HUES6 (cell line): ENCODE measurements at regions not wholly inside any gene's neighbourhood (a gene's known extent, or its start where the extent isn't known, plus 50 kb on each side); places are given as distances from the start of the nearest gene placed in this dataset.
"Not testable (repeated sequence)": the region's sequence is repeated elsewhere in the genome, so short reads cannot be mapped to it uniquely, and the experiment has no call there.

Experiments
- H3K27ac ChIP-seq: 2 replicates; pipeline ENCODE4 v1.7.0; 2013; ENCODE audit warnings: low read depth, mild to moderate bottlenecking, low read length, inconsistent platforms
- H3K27me3 ChIP-seq: 2 replicates; pipeline ENCODE4 v1.6.1; 2013; ENCODE audit warnings: low read length; ENCODE audit not compliant: control insufficient read depth, insufficient read depth
- H3K36me3 ChIP-seq: 2 replicates; pipeline ENCODE4 v1.6.1; 2013; ENCODE audit warnings: low read length; ENCODE audit not compliant: control insufficient read depth, insufficient read depth
- H3K4me1 ChIP-seq: 2 replicates; pipeline ENCODE4 v1.6.1; 2013; ENCODE audit warnings: low read length; ENCODE audit not compliant: control insufficient read depth, insufficient read depth
- H3K4me3 ChIP-seq: 2 replicates; pipeline ENCODE4 v1.5.1; 2013; ENCODE audit warnings: low read depth, low read length
- H3K9ac ChIP-seq: one replicate; pipeline ENCODE4 v1.6.1; 2013; ENCODE audit warnings: mild to moderate bottlenecking, low read length
- H3K9me3 ChIP-seq: 2 replicates; pipeline ENCODE4 v1.6.1; 2013; ENCODE audit warnings: low read depth, low read length; ENCODE audit not compliant: control insufficient read depth, insufficient read depth

- Histone ChIP-seq H3K4me3 (no peak overlapping the region), H3K27me3 (no peaks in the 10 kb centered on the region), H3K9ac (no peak overlapping the region), H3K27ac (no peak overlapping the region), H3K9me3 (no peaks in the 10 kb centered on the region), H3K4me1 (no peaks in the 10 kb centered on the region), H3K36me3 (no peaks in the 10 kb centered on the region)
These were observed 370.6 kb downstream of the DMRTA1 start for GRCh38 chr9:22817181-22817580.

DNA sequence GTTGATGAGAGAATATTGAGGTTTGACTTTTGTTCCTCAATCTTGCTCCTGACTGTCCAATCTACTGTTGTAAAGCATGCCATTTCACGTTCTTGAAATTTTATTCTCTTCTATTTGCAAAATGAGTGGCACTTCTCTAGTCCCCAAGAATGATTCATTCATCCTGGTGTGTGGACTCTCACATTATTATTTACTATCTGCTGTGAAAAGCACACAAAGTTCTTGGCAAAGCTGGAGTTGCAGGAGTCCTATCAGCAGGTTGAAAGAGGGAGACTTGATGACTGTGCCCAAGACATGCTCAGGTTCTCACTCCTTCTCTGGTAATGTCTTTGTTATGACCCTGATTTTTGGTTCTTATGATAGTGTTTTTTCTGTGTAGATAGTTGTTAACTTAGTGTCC, 382.6 kb downstream of the DMRTA1 start:
- no peaks in the 10 kb centered on the region for H3K9me3 ChIP-seq
- H3K27me3 ChIP-seq: no peaks in the 10 kb centered on the region
- no peaks in the 10 kb centered on the region for H3K36me3 ChIP-seq
- no peak overlapping the region for H3K27ac ChIP-seq
- H3K9ac ChIP-seq: no peak overlapping the region
- H3K4me3 ChIP-seq: no peak overlapping the region
- H3K4me1 ChIP-seq: no peaks in the 10 kb centered on the region

- Histone ChIP-seq H3K27ac (no peak overlapping the region), H3K9ac (no peak overlapping the region), H3K4me1 (no peaks in the 10 kb centered on the region), H3K9me3 (peaks cover 7% of the 10 kb centered on the region; the same call in 1 of the 2 replicates), H3K4me3 (no peak overlapping the region), H3K36me3 (no peaks in the 10 kb centered on the region), H3K27me3 (no peaks in the 10 kb centered on the region)
These were observed 391.6 kb downstream of the DMRTA1 start for GRCh38 chr9:22838266-22838665.

- no peak overlapping the region for H3K27ac ChIP-seq
- H3K36me3 ChIP-seq: no peaks in the 10 kb centered on the region
- no peak overlapping the region for H3K9ac ChIP-seq
- no peaks in the 10 kb centered on the region for H3K27me3 ChIP-seq
- H3K9me3 ChIP-seq: peaks cover 27% of the 10 kb centered on the region
- no peaks in the 10 kb centered on the region for H3K4me1 ChIP-seq
- no peak overlapping the region for H3K4me3 ChIP-seq
These were observed 394.0 kb downstream of the DMRTA1 start for GRCh38 chr9:22840641-22841040.

GRCh38 chr9:22845243-22845642, 398.6 kb downstream of the DMRTA1 start:
- H3K9me3 ChIP-seq: peaks cover 52% of the 10 kb centered on the region
- H3K4me3 ChIP-seq, H3K9ac ChIP-seq, H3K4me1 ChIP-seq, H3K27me3 ChIP-seq, H3K36me3 ChIP-seq, H3K27ac ChIP-seq: not testable (repeated sequence)

DNA sequence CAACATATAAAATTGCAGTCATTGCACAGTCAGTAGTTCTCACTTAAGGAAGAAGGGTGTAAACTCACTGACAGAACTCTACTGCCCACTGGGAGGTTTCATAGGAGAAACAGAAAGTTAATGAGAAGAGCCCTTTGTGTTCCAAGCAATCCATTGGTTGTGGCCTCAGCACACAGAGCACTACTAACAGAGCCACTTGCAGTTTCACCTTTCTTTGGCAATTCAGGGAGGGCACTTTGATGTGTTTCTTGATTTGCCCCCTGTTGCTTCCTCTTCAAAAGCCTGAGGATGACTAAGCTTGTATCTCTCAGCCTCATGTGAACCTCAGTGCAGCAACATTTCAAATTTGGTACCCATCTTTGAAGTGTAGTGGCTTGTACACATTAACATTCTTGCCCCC, 409.4 kb downstream of the DMRTA1 start:
- Histone ChIP-seq H3K36me3 (no peaks in the 10 kb centered on the region), H3K27ac (no peak overlapping the region), H3K9ac (no peak overlapping the region), H3K4me1 (no peaks in the 10 kb centered on the region), H3K4me3 (no peak overlapping the region), H3K27me3 (no peaks in the 10 kb centered on the region), H3K9me3 (peaks cover 9% of the 10 kb centered on the region)

- Histone ChIP-seq H3K9me3 (peaks cover 9% of the 10 kb centered on the region), H3K27ac (no peak overlapping the region), H3K27me3 (no peaks in the 10 kb centered on the region), H3K9ac (no peak overlapping the region), H3K4me1 (no peaks in the 10 kb centered on the region), H3K4me3 (no peak overlapping the region), H3K36me3 (no peaks in the 10 kb centered on the region)
These were observed 410.7 kb downstream of the DMRTA1 start for GRCh38 chr9:22857316-22857715.

DNA sequence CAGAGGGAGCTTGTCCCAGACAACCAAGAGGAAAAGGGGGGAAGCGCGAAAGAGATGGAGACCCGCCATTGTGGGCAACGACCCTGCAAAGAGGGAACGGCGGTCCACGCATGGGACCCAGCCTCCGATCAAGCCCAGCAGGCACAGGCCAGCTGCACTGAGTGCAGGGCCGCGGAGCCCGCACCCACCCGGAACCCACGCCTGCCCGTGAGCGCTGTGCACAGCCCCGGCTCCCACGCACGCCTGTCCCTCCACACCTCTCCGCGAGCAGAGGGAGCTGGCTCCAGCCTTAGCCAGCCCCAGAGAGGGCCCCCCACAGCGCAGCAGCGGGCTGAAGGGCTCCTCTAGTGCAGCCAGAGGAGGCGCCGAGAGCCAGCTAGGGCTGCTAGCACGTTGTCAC, 416.5 kb downstream of the DMRTA1 start:
- H3K36me3 ChIP-seq: no peaks in the 10 kb centered on the region
- H3K9me3 ChIP-seq: peaks cover 14% of the 10 kb centered on the region
- no peak overlapping the region for H3K4me3 ChIP-seq
- H3K27me3 ChIP-seq: no peaks in the 10 kb centered on the region
- H3K4me1 ChIP-seq: no peaks in the 10 kb centered on the region
- H3K27ac ChIP-seq: no peak overlapping the region
- H3K9ac ChIP-seq: no peak overlapping the region

GRCh38 chr9:22863736-22864135, 417.1 kb downstream of the DMRTA1 start:
- Histone ChIP-seq H3K9ac (no peak overlapping the region), H3K36me3 (no peaks in the 10 kb centered on the region), H3K4me3 (no peak overlapping the region), H3K27ac (no peak overlapping the region), H3K27me3 (no peaks in the 10 kb centered on the region), H3K4me1 (no peaks in the 10 kb centered on the region), H3K9me3 (peaks cover 14% of the 10 kb centered on the region)

- no peak overlapping the region for H3K27ac ChIP-seq
- no peak overlapping the region for H3K9ac ChIP-seq
- no peaks in the 10 kb centered on the region for H3K4me1 ChIP-seq
- no peaks in the 10 kb centered on the region for H3K27me3 ChIP-seq
- H3K36me3 ChIP-seq: no peaks in the 10 kb centered on the region
- H3K4me3 ChIP-seq: no peak overlapping the region
- no peaks in the 10 kb centered on the region for H3K9me3 ChIP-seq
These were observed 446.7 kb downstream of the DMRTA1 start for GRCh38 chr9:22893196-22893843.

- Histone ChIP-seq H3K27ac (no peak overlapping the region), H3K4me1 (peaks cover 13% of the 10 kb centered on the region; the same call in 1 of the 2 replicates), H3K4me3 (no peak overlapping the region), H3K36me3 (no peaks in the 10 kb centered on the region), H3K9ac (no peak overlapping the region), H3K9me3 (no peaks in the 10 kb centered on the region), H3K27me3 (no peaks in the 10 kb centered on the region)
These were observed 452.0 kb downstream of the DMRTA1 start for GRCh38 chr9:22898591-22898990.

GRCh38 chr9:22911632-22912031, 465.0 kb downstream of the DMRTA1 start:
- no peaks in the 10 kb centered on the region for H3K9me3 ChIP-seq
- H3K9ac ChIP-seq: no peak overlapping the region
- H3K4me3 ChIP-seq: no peak overlapping the region
- no peaks in the 10 kb centered on the region for H3K27me3 ChIP-seq
- no peaks in the 10 kb centered on the region for H3K36me3 ChIP-seq
- H3K4me1 ChIP-seq: peaks cover 31% of the 10 kb centered on the region
- H3K27ac ChIP-seq: no peak overlapping the region
